Tibial artery (tissue), 4 donors: ENCODE measurements at regions not wholly inside any gene's neighbourhood (a gene's known extent, or its start where the extent isn't known, plus 50 kb on each side); places are given as distances from the start of the nearest gene placed in this dataset.

Experiments used
- DNase-seq, 2 donors: peaks; one replicate each; pipeline ENCODE4 v3.0.0-alpha.2; 2019
- H3K27ac ChIP-seq, 2 donors: fragments of 200-600 bp; sonication (generic) in 1 of 2; 1 replicate in 1 of 2; 2 replicates in 1 of 2; pipeline ENCODE4 v1.5.1; 2018 to 2019; ENCODE audit warnings: mild to moderate bottlenecking in 1 of 2
- H3K27me3 ChIP-seq, 2 donors: fragments of 200-600 bp; sonication (generic) in 1 of 2; one replicate each; pipeline versions ENCODE4 v1.5.1 to v1.6.0; 2016 to 2019
- H3K36me3 ChIP-seq, 3 donors: fragments of 200-600 bp; sonication (generic) in 2 of 3; one replicate each; pipeline ENCODE4 v1.5.1; 2016 to 2019; ENCODE audit warnings: mild to moderate bottlenecking in 2 of 3
- H3K4me1 ChIP-seq, 4 donors: fragments of 200-600 bp; sonication (generic) in 2 of 4; 1 replicate in 3 of 4; 2 replicates in 1 of 4; pipeline ENCODE4 v1.5.1; 2016 to 2019
- H3K4me3 ChIP-seq, 2 donors: fragments of 200-600 bp; sonication (generic) in 1 of 2; 1 replicate in 1 of 2; 2 replicates in 1 of 2; pipeline ENCODE4 v1.5.1; 2018 to 2019; ENCODE audit warnings: mild to moderate bottlenecking in 2 of 2
- H3K9me3 ChIP-seq, 3 donors: fragments of 200-600 bp; sonication (generic) in 1 of 3; one replicate each; pipeline ENCODE4 v1.5.1; 2016 to 2019
- intact Hi-C: fragments of 100-400 bp; cut with DNase I; formaldehyde crosslinking; loops from one replicate; pipeline ENCODE4 v1.15.0; 2023; ENCODE audit warnings: low total_unique reads
- TF ChIP-seq, protein P1 (sequence below), 2 experiments: fragments of 200-600 bp in 1 of 2; fragments of 450-650 bp in 1 of 2; IDR thresholded peaks; one replicate each; pipeline ENCODE4 v1.5.1; 2017 to 2019; ENCODE audit warnings: antibody characterized with exemption in 2 of 2, mild to moderate bottlenecking in 1 of 2, moderate library complexity in 1 of 2

DNA sequence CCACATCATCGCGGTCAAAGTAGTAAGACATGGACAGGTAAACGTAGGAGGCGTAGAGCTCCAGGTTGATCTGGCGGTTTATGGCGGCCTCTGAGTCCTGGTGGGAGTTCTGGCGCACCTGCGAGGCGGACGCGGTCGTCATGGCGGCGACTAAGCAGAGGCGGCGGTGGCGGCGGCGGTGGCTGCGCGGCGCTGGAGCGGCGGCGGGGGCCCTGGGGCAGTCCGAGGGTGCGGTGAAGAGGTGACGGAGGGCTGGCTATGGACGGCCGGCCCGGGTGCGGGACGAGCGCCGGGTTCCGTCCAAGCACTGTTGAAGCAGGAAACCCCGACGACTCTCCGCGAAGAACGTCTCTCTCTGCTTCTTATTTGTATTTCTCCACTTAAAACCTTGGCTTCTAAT, 484.3 kb upstream of the SGCG start:
- Histone ChIP-seq H3K36me3 (no peaks in the 10 kb centered on the region), H3K27me3 (no peaks in the 10 kb centered on the region), H3K4me3 (no peak overlapping the region), H3K4me1 (no peaks in the 10 kb centered on the region), H3K9me3 (peaks cover 0 to 12% (median 5%) of the 10 kb centered on the region in 3 donors), H3K27ac (no peak overlapping the region)
- DNase-seq, result no peak
- intact Hi-C loops, result no loop called here
- TF ChIP-seq, protein P1, sequence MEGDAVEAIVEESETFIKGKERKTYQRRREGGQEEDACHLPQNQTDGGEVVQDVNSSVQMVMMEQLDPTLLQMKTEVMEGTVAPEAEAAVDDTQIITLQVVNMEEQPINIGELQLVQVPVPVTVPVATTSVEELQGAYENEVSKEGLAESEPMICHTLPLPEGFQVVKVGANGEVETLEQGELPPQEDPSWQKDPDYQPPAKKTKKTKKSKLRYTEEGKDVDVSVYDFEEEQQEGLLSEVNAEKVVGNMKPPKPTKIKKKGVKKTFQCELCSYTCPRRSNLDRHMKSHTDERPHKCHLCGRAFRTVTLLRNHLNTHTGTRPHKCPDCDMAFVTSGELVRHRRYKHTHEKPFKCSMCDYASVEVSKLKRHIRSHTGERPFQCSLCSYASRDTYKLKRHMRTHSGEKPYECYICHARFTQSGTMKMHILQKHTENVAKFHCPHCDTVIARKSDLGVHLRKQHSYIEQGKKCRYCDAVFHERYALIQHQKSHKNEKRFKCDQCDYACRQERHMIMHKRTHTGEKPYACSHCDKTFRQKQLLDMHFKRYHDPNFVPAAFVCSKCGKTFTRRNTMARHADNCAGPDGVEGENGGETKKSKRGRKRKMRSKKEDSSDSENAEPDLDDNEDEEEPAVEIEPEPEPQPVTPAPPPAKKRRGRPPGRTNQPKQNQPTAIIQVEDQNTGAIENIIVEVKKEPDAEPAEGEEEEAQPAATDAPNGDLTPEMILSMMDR (IDR thresholded peaks at IDR 0.05), result no peak

DNA sequence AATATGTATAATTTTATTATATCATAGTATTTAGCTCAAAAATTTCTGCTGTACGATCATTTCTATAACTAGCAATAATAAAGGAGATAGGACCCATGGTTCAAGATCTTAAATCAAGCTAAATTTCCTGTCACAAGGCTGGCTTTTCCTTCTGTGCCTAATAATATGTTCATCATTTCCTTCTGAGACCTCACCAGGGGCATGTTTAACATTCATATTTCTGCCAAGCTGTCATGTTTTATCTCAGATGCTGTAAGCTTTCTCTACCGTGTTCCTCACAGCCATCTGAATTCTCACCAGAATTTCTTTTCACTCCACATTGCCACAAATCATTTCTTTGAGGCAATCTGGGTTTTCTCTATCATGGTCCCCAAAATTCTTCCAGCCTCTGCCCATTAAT, 482.3 kb upstream of the SGCG start:
- TF ChIP-seq, protein P1 (IDR thresholded peaks at IDR 0.05), result no peak
- Histone ChIP-seq H3K27me3 (no peaks in the 10 kb centered on the region), H3K27ac (no peak overlapping the region), H3K9me3 (peaks cover 0 to 12% (median 5%) of the 10 kb centered on the region in 3 donors), H3K4me1 (no peaks in the 10 kb centered on the region), H3K36me3 (no peaks in the 10 kb centered on the region), H3K4me3 (no peak overlapping the region)
- intact Hi-C loops, result no loop called here
- DNase-seq, result no peak

DNA sequence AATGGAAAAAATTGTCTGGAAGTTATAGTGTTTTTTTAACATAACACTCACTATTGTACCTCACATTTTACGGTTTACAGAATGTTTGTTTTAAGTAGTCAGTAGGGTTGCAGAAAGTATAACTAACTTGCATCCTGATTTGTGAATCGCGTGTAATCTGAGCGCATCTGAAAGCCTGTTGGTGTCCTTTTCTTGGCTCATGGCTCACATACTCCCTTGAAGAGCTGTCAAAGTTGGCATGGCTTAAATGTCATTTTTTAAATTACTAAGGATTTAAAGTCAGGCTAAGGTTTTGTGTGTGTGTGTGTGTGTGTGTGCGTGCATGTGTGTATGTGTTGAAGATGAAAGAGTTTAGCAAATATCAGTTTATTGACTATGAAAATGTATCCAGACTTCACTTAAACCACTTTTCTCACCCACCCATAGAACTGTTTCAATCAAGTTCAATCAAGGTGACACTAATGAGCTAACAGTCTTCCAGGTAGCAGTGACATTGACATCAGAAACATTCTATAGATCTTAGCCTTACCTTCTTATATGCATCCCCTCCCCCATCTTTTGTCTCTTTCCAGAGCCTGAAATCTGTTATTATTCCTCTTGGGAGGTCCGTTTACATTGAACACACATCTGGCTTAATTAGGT, 480.4 kb upstream of the SGCG start:
- Histone ChIP-seq H3K27me3 (no peaks in the 10 kb centered on the region), H3K27ac (no peak overlapping the region), H3K4me3 (no peak overlapping the region), H3K9me3 (peaks cover 0 to under 1% (median 0%) of the 10 kb centered on the region in 3 donors), H3K4me1 (no peaks in the 10 kb centered on the region), H3K36me3 (no peaks in the 10 kb centered on the region)
- TF ChIP-seq, protein P1 (IDR thresholded peaks at IDR 0.05), result no peak
- no peak for DNase-seq
- intact Hi-C loops, result no loop called here

DNA sequence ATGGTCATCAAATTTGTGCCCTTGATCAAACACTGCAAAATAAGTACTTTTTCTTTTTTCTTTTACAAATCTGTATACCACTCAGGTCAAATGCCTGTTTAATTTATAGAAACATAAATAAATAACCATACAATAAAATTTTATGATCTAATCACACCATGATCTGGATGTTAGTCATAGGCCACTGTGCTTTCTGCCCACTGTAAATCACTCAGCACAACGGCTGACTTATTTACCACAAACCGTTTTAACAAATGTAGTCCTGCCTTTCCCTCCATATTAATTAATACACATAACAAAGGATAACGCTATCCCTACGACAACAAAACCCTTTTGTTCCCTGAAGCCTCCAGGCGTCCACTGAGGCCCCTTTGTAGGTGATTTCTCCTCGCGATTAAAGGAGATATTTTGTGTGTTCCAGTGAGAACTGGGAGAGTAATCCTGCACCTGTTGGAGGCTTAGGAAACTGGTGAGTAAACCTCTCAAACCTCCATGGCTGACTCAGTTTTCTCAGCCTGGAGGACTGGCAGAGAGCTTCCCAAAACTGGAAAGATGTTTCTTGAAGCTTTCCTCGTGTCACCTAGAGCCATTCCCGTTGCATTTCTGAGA, 477.1 kb upstream of the SGCG start:
- Histone ChIP-seq H3K27me3 (no peaks in the 10 kb centered on the region), H3K36me3 (no peaks in the 10 kb centered on the region), H3K9me3 (no peaks in the 10 kb centered on the region), H3K27ac (no peak overlapping the region), H3K4me3 (no peak overlapping the region), H3K4me1 (no peaks in the 10 kb centered on the region)
- TF ChIP-seq, protein P1 (IDR thresholded peaks at IDR 0.05), result no peak
- intact Hi-C loops, result no loop called here
- DNase-seq, result no peak

DNA sequence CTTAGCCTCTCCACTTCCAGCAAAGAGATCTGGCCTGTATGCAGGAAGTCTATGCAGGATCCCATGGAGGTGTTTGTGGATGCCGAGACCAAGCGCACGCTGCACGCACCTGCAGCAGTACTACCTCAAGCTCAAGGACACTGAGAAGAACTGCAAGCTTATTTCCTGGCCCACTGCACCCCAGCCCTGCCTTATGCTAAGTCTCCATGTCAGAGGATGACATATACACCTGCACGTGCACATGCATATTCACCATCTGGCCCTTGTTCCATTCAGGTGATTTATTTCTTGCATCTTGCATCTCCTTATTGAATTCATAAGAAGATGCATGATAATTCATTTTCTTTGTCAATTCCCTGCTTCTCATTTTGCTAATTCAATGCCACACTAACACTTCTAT, 472.8 kb upstream of the SGCG start:
- DNase-seq, result no peak
- H3K4me3 ChIP-seq, result no peak overlapping the region
- TF ChIP-seq, protein P1 (IDR thresholded peaks at IDR 0.05), result no peak
- no peak overlapping the region for H3K27ac ChIP-seq
- no peaks in the 10 kb centered on the region for H3K27me3 ChIP-seq
- H3K4me1 ChIP-seq, result no peaks in the 10 kb centered on the region
- H3K36me3 ChIP-seq, result no peaks in the 10 kb centered on the region
- intact Hi-C loops, result no loop called here
- no peaks in the 10 kb centered on the region for H3K9me3 ChIP-seq
